ENCODE measurements at regions not wholly inside any gene's neighbourhood (a gene's known extent, or its start where the extent isn't known, plus 50 kb on each side); places are given as distances from the start of the nearest gene placed in this dataset.
A peak's percentile ranks its signal among the peaks of the same experiment; 100 is the strongest.
"Not testable (repeated sequence)": the region's sequence is repeated elsewhere in the genome, so short reads cannot be mapped to it uniquely, and the experiment has no call there.

DNA sequence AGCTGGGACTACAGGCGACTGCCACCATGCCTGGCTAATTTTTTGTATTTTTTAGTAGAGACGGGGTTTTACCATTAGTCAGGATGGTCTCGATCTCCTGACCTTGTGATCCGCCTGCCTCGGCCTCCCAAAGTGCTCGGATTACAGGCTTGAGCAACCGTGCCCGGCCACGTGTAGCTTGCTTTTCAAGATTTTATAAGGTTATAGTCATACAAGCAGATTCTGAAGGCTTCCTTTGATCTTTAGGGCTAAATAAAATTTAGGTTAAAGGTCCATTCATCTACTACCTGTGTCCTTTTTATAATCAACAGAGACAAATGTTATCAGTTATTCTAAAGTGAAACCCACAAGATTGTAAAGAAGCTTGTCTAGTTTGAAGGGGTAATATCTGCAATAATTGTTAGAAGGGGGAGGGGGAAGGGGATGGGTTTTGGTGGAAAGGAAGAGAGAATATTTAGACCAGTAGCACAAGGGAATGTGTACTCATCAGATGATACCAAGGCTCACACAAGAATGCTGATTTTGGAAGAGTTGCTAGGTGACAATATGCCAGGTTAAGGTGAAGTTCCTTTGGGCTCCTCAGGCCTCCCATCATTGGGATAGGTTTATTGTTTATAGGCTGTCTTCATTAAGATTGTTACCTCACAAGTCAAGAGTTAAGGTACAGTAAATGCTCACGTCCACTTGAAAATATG, 284.7 kb downstream of the ALDH8A1 start:
- no peak for FAIRE-seq

- FAIRE-seq, result no peak
These were observed 285.9 kb downstream of the ALDH8A1 start for GRCh38 chr6:134663800-134664535.

GRCh38 chr6:134663356-134663755, 286.5 kb downstream of the ALDH8A1 start:
- no peak for FAIRE-seq

DNA sequence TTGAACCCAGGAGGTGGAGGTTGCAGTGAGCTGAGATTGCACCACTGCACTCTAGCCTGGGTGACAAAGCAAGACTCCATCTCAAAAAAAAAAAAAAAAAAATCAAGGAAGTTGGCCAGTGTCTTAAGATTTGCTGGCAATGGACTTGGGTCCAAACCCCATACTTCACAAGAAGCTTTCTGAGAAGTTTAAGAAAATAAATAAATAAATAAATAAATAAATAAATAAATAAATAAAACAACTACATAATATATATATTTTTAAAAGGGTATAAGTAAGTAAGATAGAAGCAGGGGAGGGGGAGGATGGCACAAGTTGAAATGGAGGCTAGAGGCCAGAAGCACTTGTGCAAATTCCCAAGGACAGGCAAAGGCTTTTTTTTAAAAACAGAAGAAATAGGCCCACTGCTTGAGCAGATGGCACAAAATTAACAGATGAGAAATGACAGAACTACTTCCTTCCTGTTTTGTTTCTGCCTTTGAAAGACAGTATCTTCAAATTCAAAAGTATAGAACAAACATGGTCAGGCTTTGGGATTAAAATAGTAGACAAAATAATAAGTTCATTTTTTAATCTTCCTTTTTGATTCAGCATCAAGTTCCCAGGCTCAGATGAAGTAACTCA, 287.7 kb downstream of the ALDH8A1 start:
- no peak for FAIRE-seq

DNA sequence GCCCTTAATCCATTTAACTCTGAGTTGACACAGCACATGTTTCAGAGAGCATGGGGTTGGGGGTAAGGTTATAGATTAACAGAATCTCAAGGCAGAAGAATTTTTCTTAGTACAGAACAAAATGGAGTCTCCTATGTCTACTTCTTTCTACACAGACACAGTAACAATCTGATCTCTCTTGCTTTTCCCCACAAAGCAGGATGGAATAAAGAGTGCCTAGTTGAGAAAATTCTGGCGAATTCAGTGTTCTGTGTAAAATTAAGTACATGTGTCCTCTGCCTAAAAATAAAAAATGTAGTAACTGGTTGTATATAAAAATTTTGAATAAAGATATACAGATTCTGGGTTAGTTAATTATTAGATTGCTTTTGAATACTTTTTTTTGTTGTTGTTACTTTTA, 290.0 kb downstream of the ALDH8A1 start:
- not testable (repeated sequence) for FAIRE-seq

GRCh38 chr6:134658596-134658995, 291.3 kb downstream of the ALDH8A1 start:
- FAIRE-seq, result no peak

GRCh38 chr6:134657751-134658527, 292.0 kb downstream of the ALDH8A1 start:
- FAIRE-seq, result peak; percentile 56

DNA sequence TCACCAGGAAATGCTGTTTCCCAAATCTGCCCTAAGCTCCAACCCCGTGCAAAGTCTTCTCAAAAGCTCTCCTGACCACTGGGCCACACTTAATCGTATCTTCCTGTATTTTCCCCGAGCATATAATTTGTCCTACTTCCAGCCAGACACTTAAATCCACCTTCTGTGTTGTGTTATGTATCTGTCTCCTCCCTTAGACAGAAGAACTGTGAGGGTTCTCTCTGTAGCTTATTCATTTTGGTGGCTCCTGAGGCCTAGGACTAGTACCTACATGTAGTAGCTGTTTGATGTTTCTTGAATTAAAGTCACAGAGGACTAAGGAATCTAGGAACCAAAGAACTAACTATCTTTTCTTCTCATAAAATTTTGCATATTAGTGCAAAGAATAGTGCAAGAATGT, 292.6 kb downstream of the ALDH8A1 start:
- no peak for FAIRE-seq

DNA sequence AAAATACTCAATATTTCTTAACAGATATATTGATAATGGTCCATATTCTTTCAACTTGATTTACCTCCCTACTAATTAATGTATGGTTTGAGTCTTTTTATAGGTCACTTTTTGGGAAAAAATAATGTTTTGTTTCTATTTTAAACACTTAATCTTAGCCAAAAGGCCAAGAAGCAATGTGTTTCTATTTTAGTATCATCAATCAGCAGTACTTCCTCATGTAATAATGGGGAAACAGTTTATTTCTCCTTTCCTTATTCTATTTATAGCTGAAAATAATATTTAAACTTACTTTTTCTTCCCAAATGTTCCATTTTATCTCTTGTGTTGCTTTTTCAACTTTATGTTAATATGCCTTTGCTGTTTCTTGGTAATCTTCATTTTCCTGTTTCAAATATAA, 295.1 kb downstream of the ALDH8A1 start:
- no peak for FAIRE-seq

- FAIRE-seq, result no peak
These were observed 298.4 kb downstream of the ALDH8A1 start for GRCh38 chr6:134651519-134651918.

GRCh38 chr6:134647861-134648260, 302.0 kb downstream of the ALDH8A1 start:
- no peak for FAIRE-seq

GRCh38 chr6:134642819-134643218, 307.1 kb downstream of the ALDH8A1 start:
- FAIRE-seq, result no peak

- FAIRE-seq, result no peak
These were observed 307.6 kb downstream of the ALDH8A1 start for GRCh38 chr6:134642279-134642678.

GRCh38 chr6:134640975-134641429, 308.9 kb downstream of the ALDH8A1 start:
- FAIRE-seq, result peak; percentile 24

- no peak for FAIRE-seq
These were observed 309.7 kb downstream of the ALDH8A1 start for GRCh38 chr6:134640229-134640628.

DNA sequence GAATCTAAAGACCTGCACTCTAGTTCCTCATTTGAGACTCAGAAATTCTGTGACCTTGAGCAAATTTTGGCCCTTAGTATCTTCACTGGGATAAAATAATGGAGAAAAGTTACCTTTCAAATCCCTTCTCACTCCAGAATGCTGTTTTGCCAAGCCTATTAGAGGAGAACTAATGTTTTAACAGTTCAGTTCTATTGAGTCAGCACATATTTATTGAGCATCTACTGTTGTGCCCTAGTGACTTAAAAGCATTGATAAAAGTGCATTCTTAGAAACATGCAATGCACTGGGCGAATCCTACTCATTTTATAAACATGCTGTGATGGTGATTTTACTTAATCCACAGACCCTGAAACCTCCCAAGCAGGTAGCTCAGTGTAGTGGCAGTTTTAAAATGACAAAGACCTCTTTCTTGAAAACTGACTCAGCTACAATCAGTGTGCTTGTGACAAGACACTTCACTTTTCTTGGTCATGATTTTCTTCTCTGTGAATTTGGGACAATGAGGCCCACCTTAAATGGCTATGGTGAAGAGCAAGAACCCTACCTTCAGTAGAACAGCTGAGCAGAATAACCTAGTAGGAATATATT, 312.0 kb downstream of the ALDH8A1 start:
- FAIRE-seq, result no peak

DNA sequence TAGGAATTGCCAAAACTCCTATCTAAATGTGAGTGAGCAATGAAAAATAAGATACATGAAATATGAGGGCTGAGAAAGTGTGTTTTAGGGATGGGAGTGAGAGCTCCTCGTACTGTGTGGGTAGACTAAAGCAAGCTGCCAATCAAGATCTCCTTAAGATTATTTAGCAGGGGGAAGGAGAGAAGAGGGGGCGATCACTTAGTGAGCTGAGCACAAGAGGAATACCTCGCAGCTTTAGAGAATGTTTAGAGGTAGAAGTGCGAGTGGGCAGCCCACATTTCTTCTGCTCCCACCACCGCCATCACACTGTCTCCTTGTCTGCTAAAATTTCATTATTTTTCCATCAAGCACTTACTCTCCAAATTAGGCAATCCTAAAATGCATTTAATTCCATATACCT, 312.6 kb downstream of the ALDH8A1 start:
- FAIRE-seq, result no peak

- FAIRE-seq, result no peak
These were observed 313.6 kb downstream of the ALDH8A1 start for GRCh38 chr6:134636186-134636799.

DNA sequence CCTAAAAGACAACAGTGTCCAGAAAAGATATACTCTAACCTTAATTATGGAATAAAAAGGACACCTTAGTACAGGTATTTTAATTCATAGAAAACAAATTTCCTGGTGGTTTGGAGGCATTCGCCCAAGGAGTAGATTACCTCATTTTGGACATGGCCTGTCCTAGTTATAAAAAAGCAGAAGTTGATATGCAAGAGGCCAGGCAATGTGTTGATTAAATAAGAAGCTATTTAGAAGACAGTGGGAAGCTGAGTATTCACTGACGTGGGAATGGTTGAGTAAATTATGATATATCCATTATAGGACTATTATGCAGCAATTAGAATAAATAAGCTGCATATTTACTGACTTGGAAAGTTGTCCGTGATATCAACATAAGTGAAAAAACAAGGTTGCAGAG, 314.9 kb downstream of the ALDH8A1 start:
- FAIRE-seq, result no peak

DNA sequence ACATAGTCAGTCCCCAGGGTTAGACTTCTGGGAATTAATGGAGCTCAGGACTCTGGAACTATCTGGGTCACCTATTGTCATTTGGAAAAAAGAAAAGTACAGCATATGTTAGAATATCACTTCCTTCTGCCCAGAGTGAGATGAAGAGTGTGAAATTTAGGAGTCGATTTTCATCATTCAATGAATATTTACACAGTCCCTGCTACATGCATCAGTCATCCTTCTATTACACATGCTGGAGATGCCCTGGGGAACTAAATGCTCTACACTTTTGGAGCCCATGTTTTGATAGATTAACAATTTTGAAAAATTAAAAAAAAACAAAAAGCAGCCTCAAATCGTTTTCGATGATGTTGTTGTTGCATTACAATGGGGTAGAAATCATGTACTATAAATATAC, 315.4 kb downstream of the ALDH8A1 start:
- no peak for FAIRE-seq

GRCh38 chr6:134632982-134633940, 315.3 kb upstream of the SGK1 start:
- not testable (repeated sequence) for FAIRE-seq
